K562 (cell line): ENCODE measurements at regions not wholly inside any gene's neighbourhood (a gene's known extent, or its start where the extent isn't known, plus 50 kb on each side); places are given as distances from the start of the nearest gene placed in this dataset.

Experiments
- ATAC-seq: fragments of 200-7000 bp; cut with Tn5 transposase; 3 replicates; pipeline ENCODE4 v1.9.1; 2020; ENCODE audit warnings: moderate library complexity
- BruUV-seq: library from RNA; stranded (reverse); fragments of 400-500 nt; replicated peaks from 2 replicates; lab custom pipeline; 2021; lab: Mats Ljungman, UMichigan
- CTCF ChIA-PET: fragments of 300-600 bp; formaldehyde crosslinking; extraction: SDS; loops from one replicate; lab custom pipeline; 2021; ENCODE audit warnings: low intra/inter-chr PET ratio; lab: Yijun Ruan, JAX
- POLR2A ChIA-PET: fragments of 300-600, 350-650 bp; sonication (Branson Sonifier 250); formaldehyde crosslinking; extraction: SDS; loops from one replicate; lab custom pipeline; 2021; ENCODE audit warnings: antibody characterized with exemption, inconsistent platforms; lab: Yijun Ruan, JAX
- DNase-seq, 4 experiments: peaks; one replicate each; pipeline versions ENCODE4 v3.0.0 to v3.0.0-alpha.2; 2011 to 2018; ENCODE audit warnings: low spot score in 3 of 4, mixed read lengths in 3 of 4; ENCODE audit errors: extremely low read depth in 1 of 4
- FAIRE-seq: peaks from 2 replicates; lab custom pipeline; 2011; peaks lifted over from hg19 to GRCh38; lab: Jason Lieb, UNC
- H2AFZ ChIP-seq: 2 replicates; pipeline ENCODE4 v1.6.0; 2011; ENCODE audit warnings: low read depth, low read length, control low read depth, inconsistent platforms
- H3K27ac ChIP-seq: fragments of 200-600 bp; 3 replicates; pipeline ENCODE4 v1.8.0; 2011; ENCODE audit warnings: low read depth, mild to moderate bottlenecking, control low read depth, inconsistent platforms, low read length, moderate library complexity, mixed read lengths; ENCODE audit errors: extremely low read depth
- H3K27me3 ChIP-seq, 2 experiments: fragments of 300-600 bp in 1 of 2; 2 replicates in 1 of 2; 3 replicates in 1 of 2; pipeline versions ENCODE4 v1.6.0 to v1.8.0; 2011; ENCODE audit warnings: inconsistent platforms in 2 of 2, low read length in 2 of 2, mild to moderate bottlenecking in 1 of 2, mixed read lengths in 1 of 2, moderate library complexity in 1 of 2; ENCODE audit not compliant: control insufficient read depth in 2 of 2, insufficient read depth in 2 of 2
- H3K36me3 ChIP-seq: fragments of 300-600 bp; 3 replicates; pipeline ENCODE4 v1.8.0; 2011; ENCODE audit warnings: mild to moderate bottlenecking, low read length, inconsistent platforms; ENCODE audit not compliant: control insufficient read depth, insufficient read depth
- H3K4me1 ChIP-seq, 2 experiments: fragments of 200-600 bp in 1 of 2; replicated peaks in 1 of 2; 2 replicates in 1 of 2; 3 replicates in 1 of 2; pipeline versions ENCODE4 v1.5.1 to v1.8.0; 2011; ENCODE audit warnings: inconsistent platforms in 2 of 2, low read length in 2 of 2, mild to moderate bottlenecking in 1 of 2, mixed read lengths in 1 of 2, moderate library complexity in 1 of 2; ENCODE audit not compliant: control insufficient read depth in 2 of 2, insufficient read depth in 2 of 2
- H3K4me2 ChIP-seq: 2 replicates; pipeline ENCODE4 v1.6.1; 2011; ENCODE audit warnings: low read length, control low read depth, inconsistent platforms, mixed read lengths; ENCODE audit not compliant: insufficient read depth
- H3K4me3 ChIP-seq: fragments of 200-600 bp; sonication (generic), shearing (Covaris generic); 2 replicates; pipeline ENCODE4 v1.5.1; 2016; ENCODE audit warnings: control low read depth, inconsistent platforms
- H3K79me2 ChIP-seq: fragments of 200-600 bp; 3 replicates; pipeline ENCODE4 v1.8.0; 2011; ENCODE audit warnings: low read length, inconsistent platforms; ENCODE audit not compliant: control insufficient read depth, insufficient read depth
- H3K9ac ChIP-seq, 2 experiments: 2 replicates each; pipeline versions ENCODE4 v1.6.0 to v1.6.1; 2011; ENCODE audit warnings: low read depth in 2 of 2, low read length in 2 of 2, control low read depth in 1 of 2, inconsistent platforms in 1 of 2, mild to moderate bottlenecking in 1 of 2, mixed read lengths in 1 of 2; ENCODE audit not compliant: insufficient read depth in 1 of 2
- H3K9me1 ChIP-seq: one replicate; pipeline ENCODE4 v1.6.0; 2011; ENCODE audit warnings: inconsistent platforms, mild to moderate bottlenecking, low read length, moderate library complexity; ENCODE audit not compliant: control insufficient read depth, insufficient read depth
- H3K9me3 ChIP-seq: replicated peaks from 2 replicates; pipeline ENCODE4 v1.5.1; 2011; ENCODE audit warnings: low read depth, low read length, inconsistent platforms; ENCODE audit not compliant: control insufficient read depth, insufficient read depth
- H4K20me1 ChIP-seq: replicated peaks from 2 replicates; pipeline ENCODE4 v1.6.1; 2011; ENCODE audit warnings: low read length, inconsistent platforms, mixed read lengths; ENCODE audit not compliant: control insufficient read depth, insufficient read depth
- ELF4 ChIP-seq: fragments of 450-650 bp; formaldehyde crosslinking; IDR thresholded peaks from 2 replicates; pipeline ENCODE4 v1.4.0; 2022; ENCODE audit warnings: missing genetic modification characterization
- FOXA3 ChIP-seq, 2 experiments: fragments of 450-650 bp in 1 of 2; sonication (generic) in 1 of 2; formaldehyde crosslinking; IDR thresholded peaks in 1 of 2; conservative IDR thresholded peaks in 1 of 2; 2 replicates each; pipeline versions ENCODE4 v1.4.0 to v1.8.0; 2020 to 2022; ENCODE audit warnings: mild to moderate bottlenecking in 2 of 2, missing genetic modification reagents in 1 of 2
- NFATC3 ChIP-seq: fragments of 450-650 bp; IDR thresholded peaks from 2 replicates; pipeline ENCODE4 v1.6.1; 2017; ENCODE audit warnings: mild to moderate bottlenecking
- NFIX ChIP-seq: fragments of 250-450 bp; sonication (Bioruptor Pico); IDR thresholded peaks from 2 replicates; pipeline ENCODE4 v1.4.0; 2020; ENCODE audit warnings: low read depth, mild to moderate bottlenecking, moderate library complexity
- TOE1 ChIP-seq, 2 experiments: fragments of 450-650 bp in 1 of 2; sonication (generic) in 1 of 2; formaldehyde crosslinking in 1 of 2; IDR thresholded peaks; 2 replicates each; pipeline versions ENCODE4 v1.7.1 to v1.8.0; 2016 to 2022; ENCODE audit warnings: borderline replicate concordance in 2 of 2, mild to moderate bottlenecking in 2 of 2, antibody characterized with exemption in 1 of 2, inconsistent platforms in 1 of 2, low read depth in 1 of 2, missing genetic modification reagents in 1 of 2, moderate library complexity in 1 of 2
- ZBTB8A ChIP-seq: fragments of 450-650 bp; IDR thresholded peaks from 2 replicates; pipeline ENCODE4 v1.6.1; 2018; ENCODE audit warnings: mild to moderate bottlenecking, moderate library complexity; ENCODE audit not compliant: partially characterized antibody
- ZNF239 ChIP-seq: fragments of 250-450 bp; sonication (Bioruptor Pico); IDR thresholded peaks from 2 replicates; pipeline ENCODE4 v1.4.0; 2020; ENCODE audit warnings: mild to moderate bottlenecking
- ZNF764 ChIP-seq: fragments of 250-450 bp; sonication (Bioruptor Pico); IDR thresholded peaks from 2 replicates; pipeline ENCODE4 v1.4.0; 2020; ENCODE audit warnings: low read depth, mild to moderate bottlenecking, moderate library complexity
- WGBS: fragments of 100-300 bp; shearing (Covaris generic); methylation state at CpG from one replicate; pipeline ENCODE4 v1.1.6; 2016; ENCODE audit warnings: low coverage, mixed read lengths; ENCODE audit not compliant: insufficient coverage; ENCODE audit errors: missing lambda C conversion rate; 5-methylcytosine and 5-hydroxymethylcytosine counted together
- in situ Hi-C: fragments of 300-500 bp; cut with MboI; formaldehyde crosslinking; loops from 4 replicates; pipeline ENCODE4 v1.15.0; 2018; ENCODE audit warnings: inconsistent platforms, mixed read lengths
- intact Hi-C: fragments of 100-400 bp; cut with micrococcal nuclease; formaldehyde crosslinking; loops from 2 replicates; pipeline ENCODE4 v1.14.2; 2022

DNA sequence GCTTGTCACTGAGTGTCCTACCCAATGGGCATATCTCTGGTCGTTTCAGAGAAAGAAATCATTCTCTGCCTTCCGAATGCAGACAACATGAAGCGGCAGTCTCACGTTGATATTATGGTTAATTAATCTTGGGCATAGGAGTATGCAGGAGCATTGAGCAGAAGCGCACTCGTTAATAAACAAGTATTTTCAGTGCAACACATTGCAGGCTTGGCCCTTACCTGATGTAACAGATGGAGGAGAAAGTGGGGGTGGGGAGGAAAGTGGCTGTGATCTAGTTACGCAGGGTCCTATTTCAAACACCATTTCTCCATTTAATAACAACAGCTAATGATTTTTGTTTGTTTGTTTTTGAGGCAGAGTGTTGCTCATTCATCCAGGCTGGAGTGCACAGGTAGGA lies 414.0 kb upstream of the RBFOX1 start (continued):
- TF ChIP-seq ZNF764 (CRISPR knock-in tag) = no peak
- TF ChIP-seq ZBTB8A = no peak

DNA sequence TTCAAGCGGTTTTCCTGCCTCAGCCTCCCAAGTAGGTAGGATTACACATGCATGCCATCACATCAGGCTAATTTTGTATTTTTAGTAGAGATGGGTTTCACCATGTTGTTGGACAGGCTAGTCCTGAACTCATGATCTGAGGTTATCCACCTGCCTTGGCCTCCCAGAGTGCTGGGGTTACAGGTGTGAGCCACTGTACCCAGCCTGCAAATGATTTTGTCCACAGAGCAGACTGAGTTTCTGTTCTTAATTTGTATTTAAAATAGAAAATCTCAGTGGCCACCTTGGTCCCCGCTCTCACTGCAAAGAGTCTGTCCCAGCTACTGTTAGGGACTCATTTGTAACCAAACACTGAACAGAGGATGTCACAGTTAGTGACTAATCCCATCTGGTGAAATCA lies 415.7 kb upstream of the RBFOX1 start:
- TF ChIP-seq NFIX (CRISPR knock-in tag) (no peak), ELF4 (CRISPR knock-in tag) (no peak), ZNF239 (no peak), NFATC3 (no peak), FOXA3 (CRISPR knock-in tag; conservative IDR thresholded peaks at IDR 0.05 in 1 of 2, IDR thresholded peaks at IDR 0.05 in 1 of 2) (no peak), TOE1 (IDR thresholded peaks at IDR 0.05; ENCODE audit: borderline replicate concordance) (no peak), TOE1 (CRISPR knock-in tag; IDR thresholded peaks at IDR 0.05; ENCODE audit: borderline replicate concordance, low read depth) (no peak)
- TF ChIP-seq, all 486 proteins: peak for 0
- CTCF ChIA-PET = no interaction called here
- H3K27ac ChIP-seq = no peak overlapping the region
- ATAC-seq (no peak), DNase-seq (no peak), FAIRE-seq (no peak)
- no peak overlapping the region for H3K4me2 ChIP-seq
- H3K4me1 ChIP-seq = no peaks in the 10 kb centered on the region
- H3K79me2 ChIP-seq = no peaks in the 10 kb centered on the region
- intact Hi-C loops = no loop called here
- no peak overlapping the region for H2AFZ ChIP-seq
- 0% methylated on average over 2 of the region's 2 CpGs for WGBS
- H3K4me3 ChIP-seq = no peak overlapping the region
- POLR2A ChIA-PET = interaction anchor here (0.6 to 1.0 kb wide), 2 partner anchors 10 to 85 kb away, joined by 3 read pairs; no protein-coding TSS in a partner anchor
- in situ Hi-C loops = no loop called here
- H3K36me3 ChIP-seq = no peaks in the 10 kb centered on the region
- no peaks in the 10 kb centered on the region for H4K20me1 ChIP-seq
- peaks cover 5 to 13% of the 10 kb centered on the region in 2 experiments; a peak in 3 of 5 replicates for H3K27me3 ChIP-seq
- no peak overlapping the region for H3K9ac ChIP-seq
- no peaks in the 10 kb centered on the region for H3K9me1 ChIP-seq
- H3K9me3 ChIP-seq = no peaks in the 10 kb centered on the region
- no TSS peak for BruUV-seq
